Keratinocyte (primary cell): ENCODE measurements at regions not wholly inside any gene's neighbourhood (a gene's known extent, or its start where the extent isn't known, plus 50 kb on each side); places are given as distances from the start of the nearest gene placed in this dataset.

Experiments used
- DNase-seq: peaks from one replicate; pipeline ENCODE4 v3.0.0-alpha.2; 2011; ENCODE audit warnings: low read depth, missing footprints, low spot score
- FAIRE-seq: peaks from 2 replicates; lab custom pipeline; 2011; peaks lifted over from hg19 to GRCh38; lab: Jason Lieb, UNC
- H2AFZ ChIP-seq: 2 replicates; pipeline ENCODE4 v1.6.0; 2012; ENCODE audit warnings: low read length, control low read depth, inconsistent platforms; ENCODE audit not compliant: control insufficient read depth
- H3K27ac ChIP-seq: 2 replicates; pipeline ENCODE4 v1.5.1; 2011; ENCODE audit warnings: low read length; ENCODE audit not compliant: control insufficient read depth, insufficient read depth
- H3K27me3 ChIP-seq: 3 replicates; pipeline ENCODE4 v1.6.0; 2011; ENCODE audit warnings: low read length; ENCODE audit not compliant: control insufficient read depth, insufficient read depth; ENCODE audit errors: extremely low read depth
- H3K36me3 ChIP-seq, 2 experiments: 2 replicates in 1 of 2; 3 replicates in 1 of 2; pipeline ENCODE4 v1.5.1; 2011; ENCODE audit warnings: low read length in 2 of 2, mild to moderate bottlenecking in 1 of 2; ENCODE audit not compliant: control insufficient read depth in 2 of 2, insufficient read depth in 2 of 2; ENCODE audit errors: extremely low read depth in 1 of 2
- H3K4me1 ChIP-seq: 3 replicates; pipeline ENCODE4 v1.5.1; 2011; ENCODE audit warnings: low read length; ENCODE audit not compliant: control insufficient read depth, insufficient read depth; ENCODE audit errors: extremely low read depth
- H3K4me2 ChIP-seq: 3 replicates; pipeline ENCODE4 v1.6.0; 2011; ENCODE audit warnings: low read depth, low read length; ENCODE audit not compliant: control insufficient read depth, insufficient read depth; ENCODE audit errors: extremely low read depth
- H3K4me3 ChIP-seq, 3 experiments: fragments of 200-600 bp in 1 of 3; sonication (generic) in 1 of 3; 2 replicates in 2 of 3; 3 replicates in 1 of 3; pipeline ENCODE4 v1.5.1; 2011 to 2016; ENCODE audit warnings: low read length in 3 of 3, mild to moderate bottlenecking in 3 of 3, control low read depth in 2 of 3, inconsistent platforms in 1 of 3, low read depth in 1 of 3, mixed read lengths in 1 of 3, mixed run types in 1 of 3, moderate library complexity in 1 of 3; ENCODE audit not compliant: control insufficient read depth in 2 of 3, insufficient read depth in 2 of 3; ENCODE audit errors: extremely low read depth in 1 of 3
- H3K79me2 ChIP-seq: 2 replicates; pipeline ENCODE4 v1.6.0; 2012; ENCODE audit warnings: low read length; ENCODE audit not compliant: control insufficient read depth, insufficient read depth
- H3K9ac ChIP-seq: 3 replicates; pipeline ENCODE4 v1.6.0; 2011; ENCODE audit warnings: low read length; ENCODE audit not compliant: control insufficient read depth, insufficient read depth; ENCODE audit errors: extremely low read depth
- H3K9me1 ChIP-seq: 3 replicates; pipeline ENCODE4 v1.6.0; 2011; ENCODE audit warnings: low read length; ENCODE audit not compliant: control insufficient read depth, insufficient read depth; ENCODE audit errors: extremely low read depth
- H3K9me3 ChIP-seq: 2 replicates; pipeline ENCODE4 v1.5.1; 2012; ENCODE audit warnings: low read depth, low read length; ENCODE audit not compliant: control insufficient read depth
- H4K20me1 ChIP-seq: 3 replicates; pipeline ENCODE4 v1.6.0; 2011; ENCODE audit warnings: low read length; ENCODE audit not compliant: control insufficient read depth, insufficient read depth; ENCODE audit errors: extremely low read depth
- CTCF ChIP-seq, 3 experiments: IDR thresholded peaks in 1 of 3; conservative IDR thresholded peaks in 1 of 3; optimal IDR thresholded peaks in 1 of 3; 2 replicates in 2 of 3; 3 replicates in 1 of 3; pipeline versions ENCODE3 to v1.5.1; 2011; ENCODE audit warnings: low read length in 3 of 3, mild to moderate bottlenecking in 3 of 3, moderate library complexity in 2 of 3, control low read depth in 1 of 3, inconsistent platforms in 1 of 3; ENCODE audit not compliant: insufficient read depth in 2 of 3; ENCODE audit errors: extremely low read depth in 1 of 3
- EZH2 ChIP-seq: IDR thresholded peaks from one replicate; pipeline ENCODE4 v1.6.1; 2012; ENCODE audit warnings: inconsistent platforms, mild to moderate bottlenecking, low read length, moderate library complexity
- dilution Hi-C: fragments of 300-500 bp; cut with MboI; formaldehyde crosslinking; loops from one replicate; pipeline ENCODE4 v1.7.0; 2020; ENCODE audit warnings: low sequenced_read_pairs; ENCODE audit not compliant: extremely low pct_ligation_motif_present

DNA sequence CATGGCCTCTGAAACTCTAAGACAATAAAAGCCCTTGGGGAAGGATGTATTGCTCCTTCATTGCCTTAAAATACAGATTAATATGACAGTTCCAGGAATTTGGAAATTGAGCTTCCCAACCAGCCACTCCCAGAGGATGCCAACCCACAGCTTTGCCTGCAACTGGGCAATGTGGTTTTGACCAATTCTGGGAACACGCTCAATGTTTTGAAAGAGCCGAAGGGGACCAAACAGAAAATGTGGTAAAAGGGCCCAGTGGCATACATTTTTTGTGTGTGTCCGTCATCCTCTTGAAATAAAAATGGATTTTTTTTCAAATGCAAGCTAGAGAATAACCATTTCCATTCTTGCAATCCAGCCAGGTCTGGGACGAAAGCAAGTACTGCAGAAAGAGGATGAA is 88.3 kb upstream of the PLEKHG7 start:
- Histone ChIP-seq H3K9me3 (no peaks in the 10 kb centered on the region), H3K9me1 (no peaks in the 10 kb centered on the region), H3K9ac (no peak overlapping the region), H4K20me1 (no peaks in the 10 kb centered on the region), H3K79me2 (no peaks in the 10 kb centered on the region), H2AFZ (no peak overlapping the region), H3K4me3 (no peak overlapping the region), H3K4me2 (no peak overlapping the region), H3K27ac (no peak overlapping the region), H3K4me1 (peaks cover 11% of the 10 kb centered on the region), H3K36me3 (no peaks in the 10 kb centered on the region), H3K27me3 (no peaks in the 10 kb centered on the region)
- dilution Hi-C loops, result no loop called here
- DNase-seq (no peak), FAIRE-seq (no peak)
- TF ChIP-seq EZH2 (no peak), CTCF (optimal IDR thresholded peaks at IDR 0.05 in 1 of 3, IDR thresholded peaks at IDR 0.05 in 1 of 3, conservative IDR thresholded peaks at IDR 0.05 in 1 of 3; ENCODE audit: extremely low read depth in 1 of 3, insufficient read depth in 2 of 3, low read length in 3 of 3) (no peak)

GRCh38 chr12:92614001-92614400 is 88.8 kb upstream of the PLEKHG7 start:
- no peak for DNase-seq
- no peaks in the 10 kb centered on the region for H3K79me2 ChIP-seq
- no peaks in the 10 kb centered on the region for H3K9me3 ChIP-seq
- peaks cover 11% of the 10 kb centered on the region for H3K4me1 ChIP-seq
- H2AFZ ChIP-seq, result no peak overlapping the region
- dilution Hi-C loops, result no loop called here
- no peaks in the 10 kb centered on the region for H3K27me3 ChIP-seq
- H3K4me2 ChIP-seq, result no peak overlapping the region
- no peak overlapping the region for H3K9ac ChIP-seq
- H4K20me1 ChIP-seq, result no peaks in the 10 kb centered on the region
- no peak for FAIRE-seq
- no peaks in the 10 kb centered on the region for H3K36me3 ChIP-seq
- no peak overlapping the region for H3K4me3 ChIP-seq
- TF ChIP-seq CTCF (optimal IDR thresholded peaks at IDR 0.05 in 1 of 3, IDR thresholded peaks at IDR 0.05 in 1 of 3, conservative IDR thresholded peaks at IDR 0.05 in 1 of 3; ENCODE audit: extremely low read depth in 1 of 3, insufficient read depth in 2 of 3, low read length in 3 of 3), result no peak
- no peak for TF ChIP-seq EZH2
- H3K27ac ChIP-seq, result no peak overlapping the region
- no peaks in the 10 kb centered on the region for H3K9me1 ChIP-seq
